ENCODE measurements at regions not wholly inside any gene's neighbourhood (a gene's known extent, or its start where the extent isn't known, plus 50 kb on each side); places are given as distances from the start of the nearest gene placed in this dataset.

DNA sequence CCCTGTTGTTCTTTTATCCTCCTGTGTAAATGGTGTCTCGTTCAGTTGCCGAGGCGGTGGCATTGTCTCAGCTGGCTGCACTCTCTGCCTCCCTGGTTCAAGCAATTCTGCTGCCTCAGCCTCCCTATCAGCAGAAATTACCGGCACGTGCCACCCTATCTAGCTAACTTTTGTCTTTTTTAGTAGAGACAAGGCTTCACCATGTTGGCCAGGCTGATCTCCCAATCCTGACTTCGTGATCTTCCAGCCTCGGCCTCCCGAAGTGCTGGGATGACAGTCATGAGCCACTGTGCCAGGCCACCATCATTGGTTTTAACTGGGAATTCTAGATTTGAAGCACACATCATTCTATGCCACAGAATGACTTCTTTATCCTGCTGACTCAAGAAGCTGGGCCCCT, 175.3 kb upstream of the ALG10B start:
- DNase-seq = no peak

DNA sequence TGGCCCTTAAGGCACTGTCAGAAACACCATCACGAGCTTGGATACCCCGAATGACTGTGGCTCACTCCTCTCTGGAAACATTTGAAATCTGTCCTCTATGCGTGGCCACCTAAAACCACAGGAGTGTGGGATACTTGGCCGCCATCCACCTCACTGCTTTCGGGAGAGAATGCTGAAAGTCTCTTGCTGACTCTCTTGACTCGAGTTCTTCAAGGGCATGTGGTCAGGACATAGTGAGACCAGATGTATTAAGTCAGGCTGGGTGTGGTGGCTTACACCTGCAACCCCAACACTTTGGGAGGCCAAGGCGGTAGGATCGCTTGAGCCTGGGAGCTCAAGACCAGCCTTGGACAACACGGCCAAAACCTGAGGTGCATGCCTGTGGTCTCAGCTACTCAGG, 174.7 kb upstream of the ALG10B start:
- DNase-seq = no peak

- no peak for DNase-seq
Observed at GRCh38 chr12:38142974-38143373, 173.6 kb upstream of the ALG10B start.

DNA sequence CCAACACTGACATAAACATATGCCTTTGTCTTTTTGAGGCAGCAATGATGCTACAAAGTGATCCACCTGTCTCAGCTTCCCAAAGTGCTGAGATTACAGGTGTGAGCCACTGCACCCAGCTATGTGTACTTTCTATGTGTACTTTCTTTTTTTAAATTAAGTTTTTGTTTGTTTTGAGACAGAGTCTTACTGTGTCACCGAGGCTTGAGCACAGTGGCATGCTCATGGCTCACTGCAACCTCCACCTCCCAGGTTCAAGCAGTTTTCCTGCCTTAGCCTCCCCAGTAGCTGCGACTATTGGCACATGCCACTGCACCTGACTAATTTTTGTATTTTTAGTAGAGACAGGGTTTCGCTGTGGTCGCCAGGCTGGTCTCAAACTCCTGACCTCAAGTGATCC, 172.5 kb upstream of the ALG10B start:
- no peak for DNase-seq

DNA sequence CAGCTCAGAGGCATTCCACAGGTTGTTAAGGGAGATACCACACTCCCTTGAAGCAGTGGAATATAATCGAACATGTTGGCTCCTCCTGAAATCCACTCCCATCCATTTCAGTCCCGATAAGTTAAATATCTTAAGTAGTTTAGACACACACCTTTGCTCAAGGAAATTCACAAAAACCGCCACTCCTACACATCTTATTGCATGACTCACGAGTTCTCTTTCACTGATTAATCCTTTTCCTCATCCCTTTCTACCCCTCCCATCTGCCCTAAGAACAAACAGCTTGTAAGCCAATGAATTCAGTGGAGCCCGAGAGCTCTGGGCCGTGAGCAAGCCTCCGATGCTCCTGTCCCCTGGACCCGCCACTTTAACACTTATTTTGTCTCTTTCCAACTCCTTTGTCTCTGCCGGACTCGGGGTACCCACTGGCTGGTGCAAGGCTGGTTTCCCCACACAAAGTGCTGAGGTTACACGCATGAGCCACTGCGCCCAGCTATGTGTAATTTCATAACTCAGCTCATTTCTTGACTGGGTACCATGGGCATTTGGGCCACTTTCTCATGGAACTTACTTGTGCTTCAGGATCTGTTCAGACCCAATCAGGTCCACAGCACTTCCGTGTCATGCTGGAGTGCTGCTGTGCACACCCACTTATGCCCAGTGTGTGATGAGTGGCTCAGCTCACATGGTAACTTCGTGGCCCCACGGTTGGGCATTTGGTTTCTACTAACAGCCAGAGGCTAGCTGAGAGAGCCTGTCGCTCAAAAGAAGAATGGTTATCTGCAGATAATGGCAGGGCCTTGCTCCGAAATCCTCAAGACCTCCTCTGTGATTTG, 171.8 kb upstream of the ALG10B start:
- no peak for DNase-seq

DNA sequence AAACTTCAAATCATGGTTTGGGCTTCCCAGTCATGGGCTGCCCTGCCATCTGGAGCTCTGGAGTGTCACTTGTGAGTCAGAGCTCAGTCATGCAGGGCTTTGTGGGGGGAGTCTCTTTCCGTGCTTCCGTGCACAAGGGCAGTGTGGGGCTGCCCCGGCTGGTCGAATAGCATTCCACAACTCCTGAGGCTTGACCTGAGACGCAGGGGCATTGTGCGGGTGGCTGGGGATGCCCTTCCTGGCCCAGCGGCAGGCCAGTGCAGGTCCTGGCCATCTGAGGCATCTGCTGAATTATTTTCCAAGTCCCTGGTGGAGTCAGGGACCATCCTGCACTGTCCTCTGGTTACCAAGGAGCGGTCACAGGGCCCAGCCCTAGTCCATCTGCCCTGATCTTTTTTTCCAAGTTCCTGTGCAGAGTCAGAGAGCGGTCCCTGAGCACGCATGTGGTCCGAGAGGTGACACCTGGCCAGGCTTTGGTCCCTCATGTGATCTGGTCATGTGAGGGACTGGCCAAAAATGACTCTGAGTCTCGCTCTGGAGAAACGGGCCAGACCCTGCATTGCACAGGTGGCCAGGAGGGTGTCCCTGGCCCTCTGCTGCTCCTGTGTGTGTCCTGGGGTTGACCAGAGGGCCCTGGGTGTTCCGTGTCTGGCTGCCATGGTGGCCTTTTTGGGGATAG, 167.0 kb upstream of the ALG10B start:
- DNase-seq = no peak

GRCh38 chr12:38151991-38152700, 164.4 kb upstream of the ALG10B start:
- no peak for DNase-seq

GRCh38 chr12:38152816-38153736, 163.5 kb upstream of the ALG10B start:
- no peak for DNase-seq

DNA sequence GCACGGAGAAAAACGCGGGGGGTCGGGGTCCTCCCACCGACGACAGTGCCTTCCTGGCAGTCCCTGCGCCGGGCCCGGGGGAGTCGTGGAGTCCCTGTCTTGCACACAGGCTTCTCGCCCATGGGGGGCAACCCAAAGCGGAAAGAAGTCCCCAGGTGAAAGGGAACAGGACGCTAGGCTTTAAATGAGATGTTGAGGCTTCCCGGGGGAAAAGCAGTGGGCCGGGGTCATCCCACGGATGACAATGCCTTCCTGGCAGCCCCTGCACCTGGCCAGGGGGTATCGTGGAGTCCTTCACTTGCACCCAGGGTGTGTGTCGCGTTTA, 162.9 kb upstream of the ALG10B start:
- DNase-seq = no peak

- no peak for DNase-seq
Observed at GRCh38 chr12:38154096-38155019, 162.2 kb upstream of the ALG10B start.

DNA sequence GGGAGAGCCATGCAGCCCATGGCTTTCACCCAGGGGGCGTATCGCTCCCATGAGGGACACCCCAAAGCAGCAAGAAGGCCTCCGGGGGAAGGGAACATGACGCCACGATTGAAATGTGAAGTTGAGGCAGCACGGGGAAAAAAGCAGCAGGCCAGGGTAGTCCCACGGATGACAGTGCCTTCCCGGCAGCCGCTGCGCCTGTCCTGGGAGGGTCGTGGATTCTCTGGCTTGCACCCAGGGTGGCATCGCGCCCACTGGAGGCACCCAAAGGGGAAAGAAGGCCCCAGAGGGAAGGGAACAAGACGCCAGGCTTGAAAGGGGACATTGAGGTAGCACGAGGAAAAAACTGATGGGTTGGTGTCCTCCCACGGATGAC, 161.6 kb upstream of the ALG10B start:
- DNase-seq = no peak

- DNase-seq = no peak
Observed at GRCh38 chr12:38155526-38156496, 160.8 kb upstream of the ALG10B start.

DNA sequence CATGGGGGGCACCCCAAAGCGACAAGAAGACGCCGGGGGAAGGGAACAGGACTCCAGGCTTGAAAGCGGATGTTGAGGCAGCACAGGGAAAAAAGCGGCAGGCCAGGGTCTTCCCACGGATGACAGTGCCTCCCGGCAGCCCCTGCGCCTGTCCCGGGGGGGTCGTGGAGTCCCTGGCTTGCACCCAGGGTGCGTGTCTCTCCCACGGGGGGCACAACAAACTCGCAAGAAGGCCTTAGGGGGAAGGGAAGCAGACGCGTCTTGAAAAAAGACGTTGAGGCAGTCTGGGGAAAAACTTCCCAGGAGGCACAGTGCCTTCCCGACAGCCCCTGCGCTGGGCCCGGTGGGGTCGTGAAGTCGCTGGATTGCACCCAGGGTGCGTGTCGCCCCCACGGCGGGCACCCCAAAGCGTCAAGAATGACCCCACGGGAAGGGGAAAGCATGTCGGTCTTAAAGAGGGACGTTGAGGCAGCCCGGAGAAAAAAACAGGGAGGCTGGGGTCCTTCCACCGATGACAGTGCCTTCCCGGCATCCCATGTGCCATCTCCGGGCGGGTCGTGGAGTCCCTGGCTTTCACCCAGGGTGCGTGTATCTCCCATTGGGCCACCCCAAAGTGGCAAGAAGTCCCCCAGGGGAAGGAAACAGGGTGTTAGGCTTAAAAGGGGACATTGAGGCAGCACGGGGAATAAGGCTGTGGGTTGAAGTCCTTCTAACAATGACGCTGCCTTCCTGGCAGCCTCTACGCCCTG, 159.9 kb upstream of the ALG10B start:
- DNase-seq = no peak

GRCh38 chr12:38157274-38157932, 159.2 kb upstream of the ALG10B start:
- no peak for DNase-seq

DNA sequence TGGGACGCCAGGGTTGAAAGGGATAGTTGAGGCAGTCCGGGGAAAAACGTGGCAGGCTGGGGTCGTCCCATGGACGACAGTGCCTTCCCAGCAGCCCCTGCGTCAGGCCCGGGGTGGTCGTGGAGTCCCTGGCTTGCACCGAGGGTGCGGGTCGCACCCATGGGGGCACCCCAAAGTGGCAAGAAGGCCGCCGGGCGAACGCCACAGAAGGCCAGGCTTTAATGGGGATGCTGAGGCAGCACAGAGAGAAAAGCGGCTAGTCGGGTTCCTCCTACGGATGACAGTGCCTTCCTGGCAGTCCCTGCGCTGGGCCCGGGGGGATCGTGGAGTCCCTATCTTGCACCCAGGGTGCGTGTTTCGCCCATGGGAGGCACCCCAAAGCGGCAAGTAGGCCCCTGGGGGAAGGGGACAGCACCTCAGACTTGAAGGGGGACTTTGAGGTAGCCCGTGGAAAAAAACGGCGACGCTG, 158.6 kb upstream of the ALG10B start:
- DNase-seq = no peak

- no peak for DNase-seq
Observed at GRCh38 chr12:38158428-38159091, 158.0 kb upstream of the ALG10B start.

- no peak for DNase-seq
Observed at GRCh38 chr12:38159092-38159551, 157.5 kb upstream of the ALG10B start.

GRCh38 chr12:38159591-38160317, 156.8 kb upstream of the ALG10B start:
- no peak for DNase-seq
